HepG2 (cell line): ENCODE measurements at regions not wholly inside any gene's neighbourhood (a gene's known extent, or its start where the extent isn't known, plus 50 kb on each side); places are given as distances from the start of the nearest gene placed in this dataset.

Experiments used
- CTCF ChIP-seq: sonication (generic); formaldehyde crosslinking; IDR thresholded peaks from 2 replicates; pipeline ENCODE4 v1.5.0; 2020; ENCODE audit warnings: mild to moderate bottlenecking, missing genetic modification reagents, moderate library complexity
- EP300 ChIP-seq, 3 experiments: sonication (generic) in 1 of 3; formaldehyde crosslinking in 1 of 3; IDR thresholded peaks; 2 replicates each; pipeline versions ENCODE4 v1.5.1 to v1.6.1; 2011 to 2020; ENCODE audit warnings: low read depth in 2 of 3, low read length in 2 of 3, borderline replicate concordance in 1 of 3, improper control_type of control experiment in 1 of 3, mild to moderate bottlenecking in 1 of 3, missing genetic modification reagents in 1 of 3, moderate library complexity in 1 of 3
- POLR2A ChIP-seq, 2 experiments: IDR thresholded peaks; 2 replicates each; pipeline ENCODE4 v1.6.1; 2011; ENCODE audit warnings: low read depth in 2 of 2, low read length in 2 of 2, mild to moderate bottlenecking in 1 of 2, moderate library complexity in 1 of 2; ENCODE audit not compliant: insufficient read depth in 1 of 2
- ZNF574 ChIP-seq: sonication (generic); formaldehyde crosslinking; IDR thresholded peaks from 2 replicates; pipeline ENCODE4 v1.4.0; 2020; ENCODE audit warnings: missing genetic modification reagents

GRCh38 chr3:117763561-117763960 lies 1054.0 kb downstream of the TUSC7 start:
- TF ChIP-seq ZNF574 (CRISPR knock-in tag) (no peak), EP300 (IDR thresholded peaks at IDR 0.05; ENCODE audit: low read depth in 2 of 2, low read length in 2 of 2) (no peak), EP300 (CRISPR knock-in tag; IDR thresholded peaks at IDR 0.05; ENCODE audit: borderline replicate concordance) (no peak), CTCF (CRISPR knock-in tag) (no peak), POLR2A (IDR thresholded peaks at IDR 0.05; ENCODE audit: insufficient read depth in 1 of 2, low read depth in 2 of 2, low read length in 2 of 2) (no peak)
